Head of caudate nucleus (tissue), 42 donors: ENCODE measurements at regions not wholly inside any gene's neighbourhood (a gene's known extent, or its start where the extent isn't known, plus 50 kb on each side); places are given as distances from the start of the nearest gene placed in this dataset.
"Not testable (repeated sequence)": the region's sequence is repeated elsewhere in the genome, so short reads cannot be mapped to it uniquely, and the experiment has no call there.

Experiments used
- DNase-seq, 42 donors: peaks; one replicate each; pipeline versions ENCODE4 v3.0.0 to v3.0.0-alpha.2; 2020 to 2021; ENCODE audit warnings: mixed read lengths in 7 of 42
- intact Hi-C: fragments of 100-400 bp; cut with DNase I; formaldehyde crosslinking; loops from one replicate; pipeline ENCODE4 v1.15.0; 2022

DNA sequence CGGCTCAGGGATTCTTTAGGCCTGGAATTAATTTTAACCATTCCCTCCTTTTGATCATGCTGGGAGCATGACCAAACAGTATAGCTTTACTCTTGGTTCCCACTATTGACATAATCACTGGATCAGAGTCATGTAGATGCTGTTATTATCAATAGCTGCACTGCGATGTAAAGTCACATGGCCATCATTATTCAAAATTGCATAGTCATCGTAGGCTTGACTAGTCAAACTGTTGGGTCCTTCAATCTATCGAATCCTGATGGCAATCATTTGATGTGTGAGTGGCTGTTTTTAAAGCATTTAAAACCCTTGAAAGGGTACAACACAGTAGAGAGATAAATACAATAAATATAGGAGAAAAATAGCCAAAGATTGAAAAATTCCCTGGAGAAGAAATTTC lies 1194.1 kb downstream of the EFNA5 start:
- intact Hi-C loops, result no loop called here

DNA sequence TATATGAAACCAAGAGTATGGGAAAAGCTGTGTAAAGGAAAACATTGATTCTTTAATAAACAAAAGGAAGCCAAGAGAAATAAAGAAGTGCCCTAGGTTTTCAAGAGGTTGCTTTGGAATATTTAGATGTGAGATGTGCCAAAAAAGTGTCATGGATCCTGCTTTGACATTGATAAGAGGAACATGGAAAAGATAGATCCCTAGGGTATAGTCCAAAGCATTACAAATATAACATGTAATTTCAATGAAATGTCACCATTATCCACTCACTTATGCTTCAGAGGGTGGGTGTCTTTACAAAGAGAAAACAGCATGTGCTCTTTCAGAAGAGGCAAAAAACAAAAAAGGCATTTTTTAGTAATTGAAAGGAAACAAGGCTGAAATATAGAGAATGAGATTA lies 1196.7 kb downstream of the EFNA5 start:
- intact Hi-C loops, result no loop called here
- DNase-seq, result no peak

More for the DNA sequence above, 1194.1 kb downstream of the EFNA5 start:
- no peak for DNase-seq

DNA sequence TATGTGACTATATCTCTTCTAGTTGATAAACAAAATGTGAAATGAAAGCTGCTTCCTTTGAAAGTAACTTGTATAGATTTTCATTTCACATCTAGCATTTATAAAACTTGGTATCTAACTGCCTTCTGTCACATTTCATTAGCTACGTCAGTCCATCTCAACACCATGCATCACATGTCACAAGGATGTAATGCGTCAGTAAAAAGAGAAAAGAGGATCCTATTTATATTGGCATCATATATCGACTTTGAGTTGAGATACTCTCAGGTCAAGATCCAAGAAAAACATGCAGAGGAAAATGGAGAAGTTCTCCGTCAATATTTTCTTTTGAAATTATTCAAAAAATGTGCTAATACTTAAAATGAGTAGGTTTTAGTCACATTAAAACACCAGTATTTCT lies 1211.2 kb downstream of the EFNA5 start:
- intact Hi-C loops, result no loop called here
- no peak for DNase-seq

DNA sequence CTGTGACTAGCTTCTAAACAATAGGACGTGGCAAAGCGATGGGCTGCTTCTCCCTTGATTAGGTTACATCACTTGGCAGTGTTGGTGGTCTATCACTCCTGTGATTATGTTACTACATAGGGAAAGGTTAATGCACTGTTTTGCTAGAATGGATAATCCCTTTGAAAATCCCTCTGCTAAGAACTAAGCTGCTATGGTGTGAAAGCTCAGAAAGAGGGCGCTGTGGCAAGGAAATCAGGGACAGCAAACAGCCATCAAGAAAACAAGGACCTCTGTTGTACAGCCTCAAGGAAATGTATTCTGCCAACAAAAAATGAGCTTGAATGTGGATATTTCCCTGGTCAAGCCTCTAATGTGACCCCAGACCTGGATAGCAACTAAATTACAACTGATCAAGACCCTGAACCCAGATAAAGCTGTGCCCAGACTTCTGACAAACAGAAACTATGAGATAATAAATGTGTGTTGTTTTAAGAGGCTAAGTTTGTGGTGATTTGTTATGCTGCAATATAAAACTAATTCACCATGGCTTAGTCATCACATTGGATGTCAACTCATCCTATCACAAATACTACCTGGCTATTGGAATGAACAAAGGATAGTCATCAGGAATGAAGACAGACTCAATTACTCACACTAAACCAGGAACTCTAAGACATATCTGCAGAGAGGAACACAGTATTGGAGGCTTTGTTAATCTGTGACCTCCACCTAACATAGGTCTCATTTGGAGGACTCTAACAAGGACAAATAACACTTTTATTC lies 1215.9 kb downstream of the EFNA5 start:
- intact Hi-C loops, result no loop called here
- DNase-seq, result peak in 27 of 42 donors; percentile 8 to 73 (median 30)

DNA sequence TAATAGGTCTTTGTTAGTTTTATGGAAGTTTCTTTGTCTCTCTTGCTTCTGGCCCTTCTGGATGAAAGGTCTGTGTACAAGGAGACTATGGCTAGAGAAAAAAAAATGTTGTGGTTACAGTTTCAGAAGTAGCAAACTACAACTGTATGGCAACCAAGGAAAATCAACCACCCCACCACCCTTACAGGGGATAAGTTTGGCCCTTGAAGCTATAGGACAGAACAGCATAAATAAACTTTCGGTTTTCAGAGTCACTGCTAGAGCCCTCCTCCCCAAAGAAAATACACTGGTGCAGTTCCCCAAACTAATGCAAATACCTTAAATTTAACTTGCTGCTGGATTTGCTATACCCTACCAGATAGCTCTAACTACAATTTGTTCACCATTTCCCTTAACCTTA lies 1216.7 kb downstream of the EFNA5 start:
- no peak for DNase-seq
- intact Hi-C loops, result no loop called here

DNA sequence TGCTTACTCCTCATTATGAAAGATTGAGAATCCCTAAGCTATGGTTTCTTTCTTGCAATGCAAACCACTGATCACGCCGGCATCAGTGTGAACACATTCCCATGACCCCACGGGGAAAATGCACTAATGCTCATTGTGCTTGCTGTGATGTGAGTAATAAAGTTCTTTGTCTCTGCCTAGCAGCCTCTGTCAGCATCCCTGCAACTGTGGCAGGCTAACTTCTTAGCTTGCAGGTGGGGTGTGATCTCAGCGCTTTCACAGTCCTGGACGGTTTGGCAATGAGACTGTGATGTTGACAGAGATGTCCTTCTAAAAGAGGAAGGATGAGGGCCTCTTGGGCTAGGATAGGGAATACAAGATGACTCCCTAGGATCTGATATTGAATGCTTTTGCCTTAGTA lies 1218.7 kb downstream of the EFNA5 start:
- no peak for DNase-seq
- intact Hi-C loops, result no loop called here

DNA sequence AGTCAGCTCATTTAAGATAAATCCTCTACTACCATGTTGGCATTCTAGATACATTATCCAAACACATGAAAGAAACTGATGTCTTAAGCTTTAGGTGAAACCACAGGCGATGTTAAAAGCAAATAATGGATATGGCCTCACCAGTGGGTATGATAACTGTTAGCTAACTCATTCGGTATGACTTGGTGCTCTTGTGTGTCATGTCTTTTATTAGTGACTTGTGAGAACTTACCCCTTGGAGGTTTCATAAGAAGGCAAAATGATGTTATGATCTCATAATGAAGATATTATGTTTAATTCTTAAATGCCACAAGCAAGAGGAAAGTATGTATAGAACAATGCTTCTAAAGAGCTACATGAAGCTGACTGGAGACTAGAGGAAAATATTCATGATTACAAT lies 1227.0 kb downstream of the EFNA5 start:
- intact Hi-C loops, result no loop called here
- DNase-seq, result no peak

DNA sequence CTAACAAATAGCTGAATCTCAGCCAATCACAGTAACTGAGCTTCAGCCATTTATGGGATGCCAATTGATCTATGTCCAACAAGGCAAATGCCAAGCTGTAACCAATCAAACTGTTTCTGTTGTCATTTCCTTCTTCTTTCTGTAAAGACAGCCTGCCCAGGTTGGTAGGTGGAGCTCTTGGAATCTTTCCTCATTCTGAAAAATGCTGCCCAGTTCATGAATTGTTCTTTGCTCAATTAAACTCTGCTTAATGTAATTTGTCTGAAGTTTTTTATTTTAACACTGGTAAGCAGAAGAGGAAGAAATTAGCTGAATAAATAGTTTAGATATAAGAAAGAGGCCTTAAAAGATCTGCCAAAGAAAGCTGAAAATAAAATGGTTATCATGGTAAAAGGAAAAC lies 1235.6 kb downstream of the EFNA5 start:
- DNase-seq, result no peak
- intact Hi-C loops, result no loop called here

DNA sequence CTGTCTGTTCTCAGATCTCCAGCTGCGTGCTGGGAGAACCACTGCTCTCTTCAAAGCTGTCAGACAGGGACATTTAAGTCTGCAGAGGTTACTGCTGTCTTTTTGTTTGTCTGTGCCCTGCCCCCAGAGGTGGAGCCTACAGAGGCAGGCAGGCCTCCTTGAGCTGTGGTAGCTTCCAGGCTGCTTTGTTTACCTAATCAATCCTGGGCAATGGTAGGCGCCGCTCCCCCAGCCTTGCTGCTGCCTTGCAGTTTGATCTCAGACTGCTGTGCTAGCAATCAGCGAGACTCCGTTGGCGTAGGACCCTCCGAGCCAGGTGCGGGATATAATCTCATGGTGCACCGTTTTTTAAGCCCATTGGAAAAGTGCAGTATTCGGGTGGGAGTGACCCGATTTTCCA lies 1240.0 kb downstream of the EFNA5 start:
- intact Hi-C loops, DNase-seq: not testable (repeated sequence)

DNA sequence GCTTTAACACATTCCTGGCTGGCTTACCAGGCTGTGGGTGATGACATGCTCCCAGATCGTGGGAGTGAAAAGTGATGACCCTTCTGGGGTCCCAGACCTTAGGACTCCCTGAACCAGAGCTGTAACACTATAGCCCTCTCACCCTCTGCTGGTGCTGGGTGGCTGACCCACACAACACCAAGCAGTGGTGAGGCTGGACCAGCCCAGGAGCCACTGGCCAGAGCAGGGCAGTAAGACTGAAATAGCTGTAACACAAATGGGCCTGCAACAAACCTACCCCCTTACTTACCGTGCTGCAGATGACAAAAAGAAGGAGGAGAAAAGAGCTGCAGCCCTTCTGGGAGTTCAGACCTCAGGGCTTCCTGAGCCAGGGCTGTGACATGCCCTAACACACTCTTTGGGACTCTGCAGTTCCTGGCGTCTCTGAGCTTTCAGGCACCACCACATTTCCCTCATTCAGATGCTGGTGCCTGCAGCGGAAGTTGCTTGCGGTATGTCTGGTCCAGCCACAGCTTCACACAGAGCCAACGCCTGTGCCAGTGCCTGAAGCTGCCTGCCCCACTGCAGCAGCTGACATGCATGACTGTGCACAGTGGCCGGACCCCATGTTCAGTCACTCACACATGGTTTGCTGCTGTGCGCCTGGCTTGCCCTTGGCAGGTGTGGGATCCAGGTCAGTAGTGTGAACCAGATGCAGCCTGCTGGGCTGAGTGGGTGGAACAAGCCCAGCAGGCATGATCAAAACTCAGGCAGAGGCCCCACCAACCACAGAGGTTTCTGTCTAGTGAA lies 1247.4 kb downstream of the EFNA5 start:
- intact Hi-C loops, result no loop called here
- no peak for DNase-seq

DNA sequence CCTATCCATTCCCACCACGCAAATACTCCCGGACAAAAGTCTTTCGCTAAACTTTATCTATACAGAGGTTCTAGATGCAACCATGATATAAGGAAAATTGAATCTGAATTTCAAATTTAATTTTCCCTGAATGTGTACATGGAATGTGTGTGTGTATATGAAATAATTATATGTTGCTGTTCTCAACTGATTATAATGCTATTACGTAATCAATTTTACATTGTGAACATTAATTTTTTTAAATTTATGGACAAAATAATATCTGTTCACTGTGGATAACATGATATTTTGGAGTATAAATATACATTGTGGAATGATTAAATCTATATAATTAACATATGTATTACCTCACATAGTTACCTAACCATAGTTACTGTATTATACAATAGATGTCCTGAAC lies 1250.6 kb downstream of the EFNA5 start:
- DNase-seq, result no peak
- intact Hi-C loops, result no loop called here

DNA sequence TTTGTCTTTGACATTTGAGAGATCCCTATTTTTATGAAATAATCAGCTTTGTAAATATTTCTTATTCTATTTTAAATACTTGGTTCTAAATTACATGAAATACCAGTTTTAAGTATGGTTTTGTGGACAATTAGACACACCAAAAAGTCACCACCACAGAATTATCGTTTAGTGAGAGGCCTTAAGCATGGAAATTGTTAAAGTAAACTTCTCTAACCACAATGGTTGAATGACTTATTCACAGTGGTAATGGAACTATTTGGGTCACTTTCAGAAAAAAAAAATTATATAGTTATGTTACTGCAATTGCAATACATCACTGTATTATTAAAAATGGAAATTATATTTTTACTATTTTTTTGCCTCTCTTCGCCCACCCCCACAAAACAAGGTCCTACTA lies 1252.5 kb downstream of the EFNA5 start:
- no peak for DNase-seq
- intact Hi-C loops, result no loop called here

DNA sequence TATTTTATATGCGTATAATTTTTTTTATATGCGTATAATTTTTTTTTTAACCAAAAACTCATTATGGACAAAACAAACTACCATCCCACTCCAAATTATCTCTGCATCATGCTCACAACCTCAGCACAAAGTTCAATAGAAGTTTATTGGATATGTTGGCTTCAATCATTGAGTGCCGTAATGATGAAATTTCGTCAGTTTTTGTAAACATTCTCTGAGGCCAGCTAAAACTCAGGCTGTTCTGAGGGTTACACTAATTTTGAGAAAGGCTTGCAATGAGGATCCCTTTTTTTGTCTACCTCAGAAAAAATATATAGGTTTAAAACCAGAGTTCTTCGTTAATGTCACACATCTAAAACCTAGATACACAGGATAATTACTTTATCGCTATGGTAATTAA lies 1253.2 kb downstream of the EFNA5 start:
- DNase-seq, result no peak
- intact Hi-C loops, result no loop called here

DNA sequence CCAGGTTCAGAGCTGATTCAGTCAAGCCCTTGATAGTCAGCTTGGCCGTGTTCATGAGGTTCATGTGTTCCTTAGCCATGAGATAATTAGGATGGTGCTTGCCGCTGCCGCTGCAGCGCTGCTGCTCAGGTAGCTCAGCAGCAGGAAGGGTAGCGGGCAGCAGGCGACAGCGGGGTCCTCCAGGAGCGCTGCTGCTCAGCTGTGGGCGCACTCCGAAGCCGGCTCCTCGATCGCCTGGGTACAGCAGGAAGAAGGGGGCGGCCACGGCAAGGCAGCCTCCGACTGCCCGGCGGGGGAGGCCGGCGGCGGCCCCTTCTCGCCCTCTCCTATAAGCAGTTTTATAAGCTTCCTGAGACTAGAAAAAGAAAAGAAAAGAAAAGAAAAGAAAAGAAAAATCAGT lies 1253.6 kb downstream of the EFNA5 start:
- DNase-seq, result peak in 1 of 42 donors; percentile 32
- intact Hi-C loops, result no loop called here

DNA sequence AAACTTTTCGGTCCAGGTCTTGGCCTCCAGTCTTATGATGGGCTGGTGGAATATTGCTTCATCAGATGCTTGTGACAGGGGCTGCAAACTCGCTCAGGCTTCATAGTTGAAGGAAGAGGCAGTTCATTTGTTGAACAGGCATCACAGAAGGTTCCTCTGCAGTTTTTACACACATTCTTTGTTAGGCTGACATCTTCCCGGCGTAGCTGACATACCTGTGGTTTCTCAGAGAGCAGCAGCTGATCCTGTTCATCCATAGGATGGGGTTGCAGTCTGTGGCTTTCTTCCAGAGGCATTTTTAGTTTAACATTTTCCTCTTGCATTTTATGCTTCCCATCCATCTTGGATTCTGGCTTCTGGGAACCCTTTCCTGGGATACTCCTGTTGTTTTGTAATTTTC lies 1255.2 kb downstream of the EFNA5 start:
- intact Hi-C loops, result no loop called here
- DNase-seq, result no peak

DNA sequence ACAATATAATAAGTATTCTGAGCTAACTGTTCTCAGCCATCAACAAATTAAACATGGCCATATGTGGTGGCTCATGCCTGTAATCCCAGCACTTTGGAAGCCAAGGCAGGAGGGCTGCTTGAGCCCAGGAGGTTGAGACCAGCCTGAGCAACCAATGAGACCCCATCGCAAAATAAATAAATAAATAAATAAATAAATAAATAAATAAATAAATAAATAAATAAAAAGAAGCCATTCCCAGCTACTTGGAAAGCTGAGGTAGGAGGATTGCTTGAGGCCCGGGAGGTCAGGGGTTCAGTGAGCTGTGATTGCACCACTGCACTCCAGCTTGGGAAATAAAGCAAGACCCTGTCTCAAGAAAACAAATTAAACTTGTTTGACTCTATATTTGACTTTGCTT lies 1256.4 kb downstream of the EFNA5 start:
- intact Hi-C loops, result no loop called here
- DNase-seq, result no peak

DNA sequence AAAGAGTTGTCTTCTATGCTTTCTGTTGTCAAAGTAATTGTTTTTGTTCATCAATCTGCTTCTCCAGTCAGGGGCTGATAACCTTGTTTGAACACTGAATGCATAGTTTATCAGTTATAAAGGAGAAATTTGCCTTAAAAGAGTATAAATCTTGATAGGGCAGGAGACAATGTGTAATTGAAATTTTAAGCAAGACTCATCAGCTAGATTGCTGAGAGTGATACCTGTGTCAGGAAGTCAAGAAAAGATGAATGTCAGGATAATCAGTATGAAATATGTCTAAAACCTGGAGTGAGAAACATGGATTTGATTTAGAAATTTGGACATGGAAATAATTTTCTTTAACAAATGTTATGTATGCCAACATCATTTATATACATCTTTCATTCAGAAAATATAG lies 1258.1 kb downstream of the EFNA5 start:
- intact Hi-C loops, result no loop called here
- DNase-seq, result no peak

DNA sequence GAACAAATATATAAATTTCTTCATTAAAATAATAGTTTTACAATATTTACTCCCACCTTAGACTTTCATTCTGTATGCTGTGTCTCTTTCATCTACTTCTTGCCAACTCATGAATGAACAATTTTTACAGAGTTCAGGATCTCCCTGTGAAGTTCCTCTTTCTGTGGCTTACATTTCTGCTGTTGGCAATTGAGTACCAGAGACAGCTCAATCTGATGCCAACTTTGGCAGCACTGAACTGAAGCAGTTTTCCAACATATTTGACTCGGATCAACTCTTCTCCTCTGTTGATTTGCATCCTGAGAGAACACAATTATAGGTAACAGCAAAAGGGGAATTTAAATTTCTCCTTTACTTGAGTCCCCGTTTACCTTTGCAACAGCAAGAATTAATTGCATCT lies 1262.2 kb downstream of the EFNA5 start:
- intact Hi-C loops, result no loop called here
- no peak for DNase-seq

DNA sequence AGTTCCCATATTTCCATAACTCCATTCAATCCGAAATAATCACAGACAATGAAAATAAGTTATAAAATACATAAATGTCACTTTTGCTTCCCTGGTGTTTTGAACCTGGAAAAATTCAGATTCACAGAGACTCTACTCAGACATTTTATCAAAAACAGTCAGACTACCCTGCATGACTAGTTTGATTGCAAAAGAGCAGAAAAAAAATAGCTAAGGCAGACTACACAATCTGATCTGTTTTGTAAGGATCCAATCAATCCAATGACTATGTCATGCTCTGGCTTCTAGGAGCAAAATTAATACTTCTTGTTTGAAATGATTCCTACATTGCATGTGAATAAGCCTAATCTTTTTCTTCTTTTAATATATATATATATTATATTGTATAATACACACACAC lies 1262.6 kb downstream of the EFNA5 start:
- no peak for DNase-seq
- intact Hi-C loops, result no loop called here

DNA sequence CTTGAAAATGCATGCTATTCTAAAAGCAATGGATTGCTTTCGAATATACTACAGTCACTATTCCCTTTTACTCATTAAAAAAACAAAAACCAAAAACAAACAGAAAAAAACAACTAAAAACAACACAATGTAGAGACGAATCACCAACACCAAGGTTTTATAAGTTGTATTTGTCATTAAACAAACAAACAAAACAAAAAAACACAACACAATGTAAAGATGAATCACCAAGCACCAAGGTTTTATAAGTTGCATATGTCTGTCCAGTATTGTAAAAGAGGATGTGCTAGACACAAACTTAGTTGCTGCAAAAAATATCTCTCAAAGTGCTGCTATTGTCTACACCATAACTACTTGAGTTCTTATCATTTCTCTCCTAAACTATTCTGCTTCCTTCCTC lies 1269.2 kb downstream of the EFNA5 start:
- no peak for DNase-seq
- intact Hi-C loops, result no loop called here

DNA sequence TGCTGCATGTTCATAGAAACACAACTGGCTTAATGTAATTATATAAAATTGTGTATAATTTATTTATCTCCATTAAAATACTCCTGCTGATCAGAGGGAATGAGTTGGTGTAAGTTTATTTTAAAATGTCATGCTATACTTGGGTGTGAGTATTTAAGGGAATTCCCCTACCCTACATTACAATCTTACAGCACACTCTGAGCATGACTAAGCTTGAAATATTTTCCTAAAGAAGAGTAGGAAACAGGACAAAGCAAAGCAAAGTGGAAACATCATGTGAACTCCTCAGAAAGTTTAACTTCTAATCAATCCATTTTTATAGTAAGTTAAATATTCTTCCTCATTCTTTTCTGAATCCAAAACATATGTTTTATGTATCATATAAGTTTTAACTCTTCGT lies 1271.3 kb downstream of the EFNA5 start:
- intact Hi-C loops, result no loop called here
- no peak for DNase-seq
